ENCODE measurements at regions not wholly inside any gene's neighbourhood (a gene's known extent, or its start where the extent isn't known, plus 50 kb on each side); places are given as distances from the start of the nearest gene placed in this dataset.

- TF ChIP-seq, protein P1, sequence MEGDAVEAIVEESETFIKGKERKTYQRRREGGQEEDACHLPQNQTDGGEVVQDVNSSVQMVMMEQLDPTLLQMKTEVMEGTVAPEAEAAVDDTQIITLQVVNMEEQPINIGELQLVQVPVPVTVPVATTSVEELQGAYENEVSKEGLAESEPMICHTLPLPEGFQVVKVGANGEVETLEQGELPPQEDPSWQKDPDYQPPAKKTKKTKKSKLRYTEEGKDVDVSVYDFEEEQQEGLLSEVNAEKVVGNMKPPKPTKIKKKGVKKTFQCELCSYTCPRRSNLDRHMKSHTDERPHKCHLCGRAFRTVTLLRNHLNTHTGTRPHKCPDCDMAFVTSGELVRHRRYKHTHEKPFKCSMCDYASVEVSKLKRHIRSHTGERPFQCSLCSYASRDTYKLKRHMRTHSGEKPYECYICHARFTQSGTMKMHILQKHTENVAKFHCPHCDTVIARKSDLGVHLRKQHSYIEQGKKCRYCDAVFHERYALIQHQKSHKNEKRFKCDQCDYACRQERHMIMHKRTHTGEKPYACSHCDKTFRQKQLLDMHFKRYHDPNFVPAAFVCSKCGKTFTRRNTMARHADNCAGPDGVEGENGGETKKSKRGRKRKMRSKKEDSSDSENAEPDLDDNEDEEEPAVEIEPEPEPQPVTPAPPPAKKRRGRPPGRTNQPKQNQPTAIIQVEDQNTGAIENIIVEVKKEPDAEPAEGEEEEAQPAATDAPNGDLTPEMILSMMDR (conservative IDR thresholded peaks at IDR 0.05): no peak
- H3K27ac ChIP-seq: no peak overlapping the region
These were observed 513.7 kb downstream of the CDK5RAP2 start for GRCh38 chr9:120066315-120066714.

DNA sequence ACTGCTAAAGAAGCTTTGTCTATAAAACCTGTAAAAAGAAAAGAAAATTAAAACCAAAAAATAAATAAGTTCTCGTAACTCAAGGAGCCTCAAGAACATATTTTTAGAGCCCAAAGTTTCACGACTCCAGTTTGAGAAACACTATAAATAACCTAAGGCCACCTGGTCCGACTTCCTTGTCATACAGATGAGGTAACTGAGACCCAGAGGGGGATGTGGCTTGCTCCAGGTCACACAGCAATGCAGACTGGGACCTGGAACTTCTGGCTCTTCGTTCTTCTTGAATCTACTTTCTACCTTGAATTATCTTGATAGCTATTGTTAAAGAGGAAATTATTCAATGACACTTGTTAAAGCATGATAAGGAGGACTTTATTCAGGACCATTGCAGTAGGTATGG, 514.8 kb downstream of the CDK5RAP2 start:
- no peak overlapping the region for H3K27ac ChIP-seq
- TF ChIP-seq, protein P1 (conservative IDR thresholded peaks at IDR 0.05): no peak

DNA sequence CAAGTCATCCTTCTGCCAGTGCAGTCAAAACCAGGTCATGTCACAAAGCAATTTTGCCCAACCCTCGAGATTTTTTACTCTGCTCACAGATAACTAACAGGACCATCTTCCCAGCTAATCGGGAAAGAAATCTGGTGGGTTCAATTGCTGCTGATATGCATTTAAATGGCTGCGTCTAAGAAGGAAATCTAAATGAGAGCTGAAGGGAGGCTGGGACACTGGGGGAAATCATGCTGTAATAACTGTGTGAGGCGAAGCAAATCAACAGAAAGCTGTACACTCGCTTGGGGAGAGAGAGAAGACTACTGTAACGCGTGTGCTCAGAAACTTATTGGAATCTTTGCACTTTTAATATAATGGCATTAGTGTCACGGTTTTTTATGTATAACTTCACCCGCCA, 535.0 kb downstream of the CDK5RAP2 start:
- TF ChIP-seq, protein P1 (conservative IDR thresholded peaks at IDR 0.05): no peak

DNA sequence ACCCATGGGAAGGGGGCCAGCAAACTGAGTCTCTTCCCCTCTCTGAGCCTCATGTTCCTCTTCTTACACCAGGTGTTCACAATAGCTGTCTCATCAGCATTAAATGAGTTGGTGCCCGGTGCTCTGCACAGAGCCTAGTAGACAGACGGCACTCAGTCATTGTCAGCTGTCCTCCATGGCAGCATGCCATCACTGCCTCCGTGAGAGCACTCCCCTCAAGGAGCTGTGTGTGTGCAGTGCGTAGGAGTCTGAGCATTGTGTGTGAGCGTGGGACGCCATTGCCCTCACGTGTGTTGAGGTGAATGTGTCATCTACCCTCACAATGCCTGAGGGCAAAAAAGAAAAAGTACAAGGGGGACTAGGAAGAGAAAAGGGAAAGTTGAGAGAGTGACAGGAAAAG, 536.5 kb downstream of the CDK5RAP2 start:
- no peak overlapping the region for H3K27ac ChIP-seq
- TF ChIP-seq, protein P1 (conservative IDR thresholded peaks at IDR 0.05): no peak

More for the DNA sequence above, 535.0 kb downstream of the CDK5RAP2 start:
- no peak overlapping the region for H3K27ac ChIP-seq

DNA sequence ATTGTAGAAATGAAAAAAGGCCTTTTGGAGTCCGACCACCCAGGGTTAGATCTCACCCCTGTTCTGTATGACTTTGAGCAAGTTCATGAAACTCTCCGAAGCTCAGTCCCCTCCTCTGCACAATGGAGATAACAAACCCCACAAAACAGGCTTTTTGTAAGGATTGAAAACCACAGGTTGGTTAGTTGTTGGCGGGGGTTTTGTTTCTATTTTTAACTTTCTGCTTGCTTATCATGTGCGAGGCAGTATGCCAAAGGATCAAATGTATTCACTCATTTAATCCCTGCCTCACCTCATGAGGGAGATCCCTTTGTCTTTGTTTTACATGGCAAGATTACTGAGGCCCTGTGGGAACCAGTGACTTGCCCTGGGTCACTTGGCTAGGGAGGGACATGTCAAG, 539.1 kb downstream of the CDK5RAP2 start:
- H3K27ac ChIP-seq: no peak overlapping the region
- TF ChIP-seq, protein P1 (conservative IDR thresholded peaks at IDR 0.05): no peak

DNA sequence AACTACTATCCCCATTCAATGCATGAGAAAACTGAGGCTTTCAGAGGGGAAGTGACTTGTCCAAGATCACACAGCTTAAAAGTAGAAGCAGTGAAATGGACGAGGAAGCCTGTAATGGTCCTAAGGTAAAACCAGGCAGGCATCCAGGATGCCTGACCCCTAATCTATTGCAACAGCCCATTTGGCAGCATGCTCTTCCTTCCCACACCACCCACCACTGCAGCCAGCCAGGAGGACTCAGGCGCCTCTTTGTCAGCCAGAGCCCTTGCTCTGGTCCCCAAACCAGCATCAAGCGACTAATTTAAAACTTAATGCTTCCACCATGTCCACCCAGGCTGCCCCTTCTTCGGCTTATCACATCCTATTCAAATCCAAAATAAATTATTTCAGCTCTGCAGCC, 541.6 kb downstream of the CDK5RAP2 start:
- TF ChIP-seq, protein P1 (conservative IDR thresholded peaks at IDR 0.05): no peak
- H3K27ac ChIP-seq: no peak overlapping the region

DNA sequence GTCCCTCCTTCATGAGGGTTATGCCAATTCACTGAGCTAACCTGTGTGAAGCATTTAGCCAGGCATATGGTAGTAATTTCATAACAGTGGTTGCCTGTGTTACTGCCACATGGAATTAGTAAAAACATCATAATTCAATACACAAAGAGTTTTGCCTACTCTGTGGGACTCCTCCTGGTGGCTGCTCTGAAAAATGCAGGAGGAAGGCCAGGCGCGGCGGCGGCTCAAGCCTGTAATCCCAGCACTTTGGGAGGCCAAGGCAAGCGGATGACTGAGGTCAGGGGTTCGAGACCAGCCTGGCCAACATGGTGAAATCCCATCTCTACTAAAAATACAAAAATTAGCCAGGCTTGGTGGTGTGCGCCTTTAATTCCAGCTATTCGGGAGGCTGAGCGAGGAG, 547.3 kb downstream of the CDK5RAP2 start:
- TF ChIP-seq, protein P1 (conservative IDR thresholded peaks at IDR 0.05): peak; percentile 47
- H3K27ac ChIP-seq: no peak overlapping the region

GRCh38 chr9:120030847-120031246, 549.1 kb downstream of the CDK5RAP2 start:
- no peak overlapping the region for H3K27ac ChIP-seq
- TF ChIP-seq, protein P1 (conservative IDR thresholded peaks at IDR 0.05): no peak

Data from VCaP (cell line).